A549 (cell line): ENCODE measurements at regions not wholly inside any gene's neighbourhood (a gene's known extent, or its start where the extent isn't known, plus 50 kb on each side); places are given as distances from the start of the nearest gene placed in this dataset.

Source experiments
- CBX8 ChIP-seq: fragments of 200-600 bp; sonication (generic); IDR thresholded peaks from 2 replicates; pipeline ENCODE4 v1.6.1; 2016
- CHD2 ChIP-seq: fragments of 150-350 bp; IDR thresholded peaks from 2 replicates; pipeline ENCODE4 v1.6.1; 2014; ENCODE audit warnings: low read length; ENCODE audit not compliant: partially characterized antibody
- CTCF ChIP-seq: fragments of >200 bp; sonication (Bioruptor Twin); formaldehyde crosslinking; IDR thresholded peaks from 3 replicates; pipeline ENCODE4 v1.5.1; 2016
- EP300 ChIP-seq, 2 experiments: fragments of >200 bp; sonication (Bioruptor Twin); formaldehyde crosslinking; IDR thresholded peaks; 2 replicates in 1 of 2; 3 replicates in 1 of 2; pipeline ENCODE4 v1.6.1; 2016 to 2017
- GATA3 ChIP-seq: IDR thresholded peaks from 2 replicates; pipeline ENCODE4 v1.6.1; 2012; ENCODE audit warnings: borderline replicate concordance
- REST ChIP-seq: fragments of 200-600 bp; sonication (generic); IDR thresholded peaks from 2 replicates; pipeline ENCODE4 v1.6.1; 2016; ENCODE audit warnings: antibody characterized with exemption, mild to moderate bottlenecking, moderate library complexity
- TF ChIP-seq, protein P1 (sequence below): fragments of >200 bp; sonication (Bioruptor Twin); formaldehyde crosslinking; IDR thresholded peaks from 3 replicates; pipeline ENCODE4 v1.6.1; 2016

DNA sequence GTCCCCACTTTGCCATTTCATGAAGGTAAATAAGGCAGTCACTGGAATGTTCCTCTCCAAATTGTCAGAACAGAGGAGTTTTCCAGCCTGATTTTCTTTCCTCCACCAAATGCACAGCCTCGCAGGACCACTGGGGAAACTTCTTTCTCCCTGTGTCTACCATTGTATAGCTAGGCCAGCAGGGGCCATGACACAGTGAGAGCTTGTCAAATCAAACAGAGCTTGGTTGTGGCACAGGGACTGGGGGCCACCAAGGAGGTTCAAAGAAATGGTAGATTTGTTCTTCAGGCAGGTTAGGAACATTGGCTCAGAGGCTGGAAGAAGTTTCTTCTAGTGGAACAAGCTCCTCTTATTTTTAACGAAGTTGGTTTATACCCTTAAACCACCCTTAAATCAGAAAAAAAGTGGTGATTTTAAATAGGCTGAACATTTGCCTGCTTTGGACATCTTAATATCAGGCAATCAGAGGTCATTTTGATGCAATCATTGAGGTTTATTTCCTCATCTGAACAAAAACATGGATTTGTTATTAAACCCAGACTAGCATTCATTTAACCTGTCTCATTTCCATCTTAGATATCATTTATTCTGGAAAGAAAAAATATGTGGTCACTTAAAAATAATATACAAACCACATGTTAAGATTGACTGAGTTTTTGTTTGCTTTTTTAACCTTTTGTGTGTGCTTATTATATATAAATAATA is 105.6 kb downstream of the GTPBP8 start:
- TF ChIP-seq CBX8 (no peak), EP300 (IDR thresholded peaks at IDR 0.05) (no peak), REST (no peak), CTCF (no peak), CHD2 (no peak), GATA3 (no peak)
- TF ChIP-seq, protein P1, sequence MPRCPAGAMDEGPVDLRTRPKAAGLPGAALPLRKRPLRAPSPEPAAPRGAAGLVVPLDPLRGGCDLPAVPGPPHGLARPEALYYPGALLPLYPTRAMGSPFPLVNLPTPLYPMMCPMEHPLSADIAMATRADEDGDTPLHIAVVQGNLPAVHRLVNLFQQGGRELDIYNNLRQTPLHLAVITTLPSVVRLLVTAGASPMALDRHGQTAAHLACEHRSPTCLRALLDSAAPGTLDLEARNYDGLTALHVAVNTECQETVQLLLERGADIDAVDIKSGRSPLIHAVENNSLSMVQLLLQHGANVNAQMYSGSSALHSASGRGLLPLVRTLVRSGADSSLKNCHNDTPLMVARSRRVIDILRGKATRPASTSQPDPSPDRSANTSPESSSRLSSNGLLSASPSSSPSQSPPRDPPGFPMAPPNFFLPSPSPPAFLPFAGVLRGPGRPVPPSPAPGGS: no peak
